HEK293 (cell line): ENCODE measurements at regions not wholly inside any gene's neighbourhood (a gene's known extent, or its start where the extent isn't known, plus 50 kb on each side); places are given as distances from the start of the nearest gene placed in this dataset.

Experiments used
- CTCF ChIP-seq: fragments of 450-650 bp; formaldehyde crosslinking; IDR thresholded peaks from 2 replicates; pipeline ENCODE4 v1.5.1; 2016; ENCODE audit warnings: missing biosample characterization, missing genetic modification characterization
- REST ChIP-seq: fragments of 450-650 bp; formaldehyde crosslinking; IDR thresholded peaks from 2 replicates; pipeline ENCODE4 v1.5.1; 2016; ENCODE audit warnings: missing biosample characterization, missing genetic modification characterization
- ZNF747 ChIP-seq: fragments of 450-650 bp; formaldehyde crosslinking; IDR thresholded peaks from 2 replicates; pipeline ENCODE4 v1.5.1; 2016; ENCODE audit warnings: missing biosample characterization, missing genetic modification characterization

GRCh38 chr3:30258426-30259392 lies 347.7 kb upstream of the TGFBR2 start:
- TF ChIP-seq CTCF (tag by site-specific recombination) (no peak), ZNF747 (tag by site-specific recombination) (no peak), REST (tag by site-specific recombination) (no peak)
